Hepatocyte (in vitro differentiated cells): ENCODE measurements at regions not wholly inside any gene's neighbourhood (a gene's known extent, or its start where the extent isn't known, plus 50 kb on each side); places are given as distances from the start of the nearest gene placed in this dataset.
"Not testable (repeated sequence)": the region's sequence is repeated elsewhere in the genome, so short reads cannot be mapped to it uniquely, and the experiment has no call there.

ENCODE experiments used
- DNase-seq: peaks from one replicate; pipeline ENCODE4 v3.0.0-alpha.2; 2016; ENCODE audit warnings: low spot score
- H2AFZ ChIP-seq: fragments of 200-600 bp; sonication (generic); 2 replicates; pipeline ENCODE4 v1.6.0; 2016; ENCODE audit warnings: antibody characterized with exemption, mild to moderate bottlenecking
- H3K27ac ChIP-seq: fragments of 200-600 bp; sonication (generic); 2 replicates; pipeline ENCODE4 v1.5.1; 2016; ENCODE audit warnings: mild to moderate bottlenecking
- H3K27me3 ChIP-seq: fragments of 200-600 bp; sonication (generic); 2 replicates; pipeline ENCODE4 v1.6.1; 2016
- H3K36me3 ChIP-seq: fragments of 200-600 bp; sonication (generic); replicated peaks from 2 replicates; pipeline ENCODE4 v1.5.1; 2016; ENCODE audit warnings: low read depth; ENCODE audit not compliant: insufficient read depth
- H3K4me1 ChIP-seq: fragments of 200-600 bp; sonication (generic); 2 replicates; pipeline ENCODE4 v1.5.1; 2016; ENCODE audit warnings: mild to moderate bottlenecking, moderate library complexity; ENCODE audit not compliant: insufficient read depth
- H3K4me2 ChIP-seq: fragments of 200-600 bp; sonication (generic); 2 replicates; pipeline ENCODE4 v1.6.0; 2016
- H3K4me3 ChIP-seq: fragments of 200-600 bp; sonication (generic); 2 replicates; pipeline ENCODE4 v1.5.1; 2016; ENCODE audit warnings: mild to moderate bottlenecking
- H3K79me2 ChIP-seq: fragments of 200-600 bp; sonication (generic); 2 replicates; pipeline ENCODE4 v1.6.0; 2017; ENCODE audit warnings: mild to moderate bottlenecking
- H3K9me2 ChIP-seq: fragments of 200-600 bp; sonication (generic); replicated peaks from 2 replicates; pipeline ENCODE4 v1.6.0; 2017; ENCODE audit warnings: mild to moderate bottlenecking; ENCODE audit not compliant: insufficient read depth
- H3K9me3 ChIP-seq: fragments of 200-600 bp; sonication (generic); 2 replicates; pipeline ENCODE4 v1.5.1; 2016; ENCODE audit warnings: low read depth, mild to moderate bottlenecking
- H4K20me1 ChIP-seq: fragments of 200-600 bp; sonication (generic); 2 replicates; pipeline ENCODE4 v1.6.0; 2016; ENCODE audit warnings: mild to moderate bottlenecking; ENCODE audit not compliant: insufficient read depth, poor library complexity, severe bottlenecking
- EZH2 ChIP-seq: fragments of 200-600 bp; sonication (generic); IDR thresholded peaks from 2 replicates; pipeline ENCODE4 v1.6.1; 2016; ENCODE audit warnings: antibody characterized with exemption, mild to moderate bottlenecking, borderline replicate concordance
- EZH2phosphoT487 ChIP-seq: fragments of 200-600 bp; sonication (generic); IDR thresholded peaks from one replicate; pipeline ENCODE4 v1.6.1; 2018; ENCODE audit warnings: antibody characterized with exemption, mild to moderate bottlenecking, low read depth, moderate library complexity; ENCODE audit not compliant: unreplicated experiment, severe bottlenecking
- WGBS: methylation state at CpG from one replicate; pipeline ENCODE4 v1.1.6; 2016; ENCODE audit warnings: low lambda C conversion rate; ENCODE audit errors: missing lambda C conversion rate; 5-methylcytosine and 5-hydroxymethylcytosine counted together
- TF ChIP-seq, protein P1 (sequence below): fragments of 200-600 bp; sonication (generic); IDR thresholded peaks from 2 replicates; pipeline ENCODE4 v1.5.1; 2016; ENCODE audit warnings: antibody characterized with exemption, mild to moderate bottlenecking; ENCODE audit not compliant: poor library complexity

DNA sequence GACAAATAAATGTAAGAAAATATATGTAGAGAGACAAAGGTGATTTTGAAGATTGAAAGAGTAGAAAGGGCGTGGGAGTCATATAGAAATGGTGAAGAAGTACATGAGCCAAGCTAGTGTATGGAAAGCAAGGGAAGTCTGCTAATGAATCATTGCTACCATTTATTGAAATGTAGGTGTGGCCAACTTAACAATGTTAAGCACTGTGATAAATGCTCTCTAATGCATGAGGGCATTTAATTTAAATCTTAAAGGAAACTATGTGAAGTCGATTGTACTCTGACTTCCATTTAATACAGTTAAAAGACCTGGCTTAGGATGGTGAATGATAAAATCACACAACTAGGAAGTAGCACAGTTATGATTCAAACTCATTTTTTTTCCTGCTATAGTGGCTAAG, 219.9 kb downstream of the CASP12 start:
- H3K36me3 ChIP-seq = no peaks in the 10 kb centered on the region
- no peaks in the 10 kb centered on the region for H3K9me2 ChIP-seq
- H3K9me3 ChIP-seq = no peaks in the 10 kb centered on the region
- TF ChIP-seq EZH2 (no peak), EZH2phosphoT487 (no peak)
- TF ChIP-seq, protein P1, sequence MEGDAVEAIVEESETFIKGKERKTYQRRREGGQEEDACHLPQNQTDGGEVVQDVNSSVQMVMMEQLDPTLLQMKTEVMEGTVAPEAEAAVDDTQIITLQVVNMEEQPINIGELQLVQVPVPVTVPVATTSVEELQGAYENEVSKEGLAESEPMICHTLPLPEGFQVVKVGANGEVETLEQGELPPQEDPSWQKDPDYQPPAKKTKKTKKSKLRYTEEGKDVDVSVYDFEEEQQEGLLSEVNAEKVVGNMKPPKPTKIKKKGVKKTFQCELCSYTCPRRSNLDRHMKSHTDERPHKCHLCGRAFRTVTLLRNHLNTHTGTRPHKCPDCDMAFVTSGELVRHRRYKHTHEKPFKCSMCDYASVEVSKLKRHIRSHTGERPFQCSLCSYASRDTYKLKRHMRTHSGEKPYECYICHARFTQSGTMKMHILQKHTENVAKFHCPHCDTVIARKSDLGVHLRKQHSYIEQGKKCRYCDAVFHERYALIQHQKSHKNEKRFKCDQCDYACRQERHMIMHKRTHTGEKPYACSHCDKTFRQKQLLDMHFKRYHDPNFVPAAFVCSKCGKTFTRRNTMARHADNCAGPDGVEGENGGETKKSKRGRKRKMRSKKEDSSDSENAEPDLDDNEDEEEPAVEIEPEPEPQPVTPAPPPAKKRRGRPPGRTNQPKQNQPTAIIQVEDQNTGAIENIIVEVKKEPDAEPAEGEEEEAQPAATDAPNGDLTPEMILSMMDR = no peak
- H4K20me1 ChIP-seq = no peaks in the 10 kb centered on the region
- no peak overlapping the region for H3K4me2 ChIP-seq
- DNase-seq = no peak
- WGBS = 73% methylated on average over 2 of the region's 2 CpGs
- H3K4me3 ChIP-seq = no peak overlapping the region
- no peak overlapping the region for H2AFZ ChIP-seq
- no peaks in the 10 kb centered on the region for H3K27me3 ChIP-seq
- no peaks in the 10 kb centered on the region for H3K4me1 ChIP-seq
- H3K79me2 ChIP-seq = no peaks in the 10 kb centered on the region
- H3K27ac ChIP-seq = no peak overlapping the region

DNA sequence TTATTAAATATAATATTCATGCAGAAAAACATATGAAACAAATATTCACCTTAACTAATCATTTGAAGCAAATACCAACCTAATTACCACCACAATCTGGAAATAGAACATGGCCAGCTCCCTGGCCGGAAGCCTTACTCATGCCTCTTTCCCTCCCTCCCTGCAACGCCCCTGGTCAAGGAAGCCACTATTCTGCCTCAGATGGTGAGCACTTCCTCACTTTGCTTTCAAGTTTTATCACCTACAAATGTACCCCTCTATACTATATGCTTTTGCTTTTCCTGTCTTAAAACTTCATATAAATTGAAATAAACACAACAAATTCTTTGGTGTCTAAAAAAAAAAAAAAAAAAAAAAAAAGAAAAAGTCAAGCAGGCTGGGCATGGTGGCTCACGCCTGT, 221.2 kb downstream of the CASP12 start:
- H3K9me3 ChIP-seq, H3K9me2 ChIP-seq, H3K4me2 ChIP-seq, DNase-seq, H3K36me3 ChIP-seq, H3K4me1 ChIP-seq, H3K4me3 ChIP-seq, H2AFZ ChIP-seq, H3K27ac ChIP-seq, H4K20me1 ChIP-seq, H3K79me2 ChIP-seq, H3K27me3 ChIP-seq: not testable (repeated sequence)
- WGBS = 100% methylated on average over 1 of the region's 3 CpGs

DNA sequence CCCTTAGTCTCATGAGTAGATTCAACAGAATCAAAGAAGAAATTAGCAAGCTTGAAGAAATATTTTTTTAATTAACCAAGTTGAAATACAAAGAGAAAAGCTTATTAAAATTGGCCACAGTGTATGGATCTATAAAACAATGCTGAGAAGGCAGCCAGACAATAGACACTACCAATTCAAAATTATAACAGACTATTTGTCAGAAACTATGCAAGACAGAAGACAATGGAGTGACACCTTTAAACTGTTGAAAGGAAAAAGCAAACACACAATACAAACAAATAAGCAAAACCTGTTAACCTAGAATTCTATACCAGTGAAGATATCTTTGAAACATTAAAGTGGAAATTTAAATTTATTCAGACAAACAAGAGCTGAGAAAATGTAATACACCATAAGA, 225.4 kb downstream of the CASP12 start:
- H3K36me3 ChIP-seq = no peaks in the 10 kb centered on the region
- H3K9me3 ChIP-seq = no peaks in the 10 kb centered on the region
- H3K79me2 ChIP-seq = no peaks in the 10 kb centered on the region
- peaks cover 5% of the 10 kb centered on the region for H3K4me1 ChIP-seq
- no peak overlapping the region for H3K27ac ChIP-seq
- H4K20me1 ChIP-seq = no peaks in the 10 kb centered on the region
- no peak overlapping the region for H3K4me2 ChIP-seq
- no peak overlapping the region for H2AFZ ChIP-seq
- no peaks in the 10 kb centered on the region for H3K27me3 ChIP-seq
- H3K4me3 ChIP-seq = no peak overlapping the region
- TF ChIP-seq EZH2 = no peak
- H3K9me2 ChIP-seq = no peaks in the 10 kb centered on the region
- DNase-seq = no peak

DNA sequence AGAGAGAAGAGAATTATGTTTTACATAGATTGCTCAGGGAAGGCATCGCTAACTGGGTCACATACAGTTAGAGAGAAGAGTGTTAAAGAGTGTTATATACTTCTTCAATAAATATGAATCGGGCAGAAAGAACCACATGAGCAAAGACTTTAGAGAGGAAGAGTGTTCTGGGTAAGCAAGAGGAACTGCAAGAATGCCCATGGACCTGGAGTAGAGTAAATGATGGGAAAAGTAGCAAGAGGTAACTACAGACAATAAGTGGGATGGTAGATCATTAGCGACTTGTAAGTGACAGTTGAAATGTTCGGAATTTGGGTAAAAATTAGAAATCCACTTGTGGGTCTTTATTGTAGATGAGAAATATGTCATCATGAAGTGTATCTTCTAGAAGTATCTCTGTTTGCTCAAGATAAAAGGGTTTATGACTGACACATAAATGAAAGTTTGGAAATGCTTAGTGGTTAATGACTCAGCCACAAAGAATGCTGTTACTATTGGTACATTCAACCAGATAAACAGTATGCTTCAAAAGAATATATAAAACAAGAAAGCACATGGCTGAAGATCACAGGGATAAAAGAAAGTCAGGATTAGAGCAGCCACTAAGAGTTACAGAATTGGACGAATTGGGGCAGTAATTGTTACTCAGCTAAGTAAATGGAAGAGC, 229.3 kb downstream of the CASP12 start:
- Histone ChIP-seq H2AFZ (no peak overlapping the region), H3K36me3 (no peaks in the 10 kb centered on the region), H3K4me3 (no peak overlapping the region), H3K79me2 (no peaks in the 10 kb centered on the region), H3K9me2 (no peaks in the 10 kb centered on the region), H3K27ac (no peak overlapping the region), H3K27me3 (no peaks in the 10 kb centered on the region), H4K20me1 (no peaks in the 10 kb centered on the region), H3K4me1 (peaks cover 5% of the 10 kb centered on the region), H3K4me2 (no peak overlapping the region), H3K9me3 (no peaks in the 10 kb centered on the region)
- TF ChIP-seq, protein P1 = no peak
- TF ChIP-seq EZH2phosphoT487 (peak; percentile 61), EZH2 (no peak)
- 58% methylated on average over 5 of the region's 5 CpGs for WGBS
- peak; percentile 59 for DNase-seq
